AG10803 (cell line): ENCODE measurements at regions not wholly inside any gene's neighbourhood (a gene's known extent, or its start where the extent isn't known, plus 50 kb on each side); places are given as distances from the start of the nearest gene placed in this dataset.

Experiments used
- DNase-seq: peaks from one replicate; pipeline ENCODE4 v3.0.0; 2010; ENCODE audit warnings: low read depth
- H3K4me3 ChIP-seq: 2 replicates; pipeline ENCODE4 v1.5.1; 2011; ENCODE audit warnings: mild to moderate bottlenecking, low read length, control low read depth
- TF ChIP-seq, protein P1 (sequence below): conservative IDR thresholded peaks from 2 replicates; pipeline ENCODE4 v1.5.1; 2011; ENCODE audit warnings: mild to moderate bottlenecking, low read length, control low read depth, inconsistent platforms

DNA sequence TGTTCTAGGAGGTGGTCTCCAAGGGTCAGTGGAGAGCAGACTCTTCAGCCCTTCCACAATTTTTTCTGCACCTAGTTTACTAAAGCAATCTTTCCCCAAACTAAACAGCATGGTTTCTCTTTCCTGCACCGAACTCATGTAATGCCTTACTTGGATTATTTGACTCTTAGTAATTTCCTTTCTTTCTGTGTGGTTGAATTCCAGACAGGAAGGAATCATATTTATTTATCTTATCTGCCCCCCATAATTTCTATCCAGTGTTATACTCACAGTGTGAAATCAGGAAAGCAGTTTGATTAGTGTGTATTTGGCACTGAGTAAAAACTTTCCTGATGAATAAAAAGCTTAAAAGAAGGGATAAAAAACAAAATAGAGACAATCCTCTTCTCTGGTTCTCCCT is 140.3 kb upstream of the STMND1 start:
- DNase-seq, result no peak
- TF ChIP-seq, protein P1, sequence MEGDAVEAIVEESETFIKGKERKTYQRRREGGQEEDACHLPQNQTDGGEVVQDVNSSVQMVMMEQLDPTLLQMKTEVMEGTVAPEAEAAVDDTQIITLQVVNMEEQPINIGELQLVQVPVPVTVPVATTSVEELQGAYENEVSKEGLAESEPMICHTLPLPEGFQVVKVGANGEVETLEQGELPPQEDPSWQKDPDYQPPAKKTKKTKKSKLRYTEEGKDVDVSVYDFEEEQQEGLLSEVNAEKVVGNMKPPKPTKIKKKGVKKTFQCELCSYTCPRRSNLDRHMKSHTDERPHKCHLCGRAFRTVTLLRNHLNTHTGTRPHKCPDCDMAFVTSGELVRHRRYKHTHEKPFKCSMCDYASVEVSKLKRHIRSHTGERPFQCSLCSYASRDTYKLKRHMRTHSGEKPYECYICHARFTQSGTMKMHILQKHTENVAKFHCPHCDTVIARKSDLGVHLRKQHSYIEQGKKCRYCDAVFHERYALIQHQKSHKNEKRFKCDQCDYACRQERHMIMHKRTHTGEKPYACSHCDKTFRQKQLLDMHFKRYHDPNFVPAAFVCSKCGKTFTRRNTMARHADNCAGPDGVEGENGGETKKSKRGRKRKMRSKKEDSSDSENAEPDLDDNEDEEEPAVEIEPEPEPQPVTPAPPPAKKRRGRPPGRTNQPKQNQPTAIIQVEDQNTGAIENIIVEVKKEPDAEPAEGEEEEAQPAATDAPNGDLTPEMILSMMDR, result no peak
- no peak overlapping the region for H3K4me3 ChIP-seq

DNA sequence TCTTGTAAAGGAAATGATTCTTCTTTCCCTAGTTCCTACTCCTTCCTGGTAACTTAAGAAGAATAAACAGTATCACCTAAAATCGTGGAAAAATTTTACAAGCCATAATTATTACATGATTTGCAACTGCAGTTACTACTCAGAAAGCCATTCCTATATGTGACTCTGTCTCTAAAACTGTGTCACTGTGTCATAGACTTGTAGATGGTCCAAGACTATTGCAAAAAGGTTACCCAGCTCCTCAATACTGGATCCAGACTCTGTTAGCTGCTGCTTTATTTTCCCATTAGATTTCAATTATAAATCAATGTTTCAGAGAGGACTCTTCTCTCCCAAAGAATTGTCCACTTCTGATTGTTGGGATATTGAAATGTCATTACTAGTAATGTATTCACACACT is 142.1 kb upstream of the STMND1 start:
- no peak for DNase-seq
- TF ChIP-seq, protein P1, result no peak
- H3K4me3 ChIP-seq, result no peak overlapping the region

DNA sequence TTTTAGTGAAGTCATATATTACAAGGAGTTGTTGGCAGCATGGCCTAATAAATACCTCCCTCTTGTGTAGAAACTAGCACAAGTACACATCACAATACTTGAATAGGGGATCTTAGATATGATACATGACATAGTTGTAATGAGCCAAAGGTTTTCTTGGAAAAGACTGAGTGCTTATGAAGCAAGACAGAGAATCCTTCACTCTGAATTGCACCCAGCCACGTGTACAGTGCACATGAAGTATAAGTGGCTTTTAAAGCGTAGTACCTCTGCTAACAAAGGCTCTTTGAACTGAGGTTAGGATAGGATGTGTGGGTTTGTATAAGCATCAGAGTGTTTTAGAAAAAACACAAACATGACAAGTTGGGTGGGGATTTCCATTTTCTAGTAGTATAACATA is 145.5 kb upstream of the STMND1 start:
- no peak overlapping the region for H3K4me3 ChIP-seq
- TF ChIP-seq, protein P1, result no peak
- DNase-seq, result no peak

DNA sequence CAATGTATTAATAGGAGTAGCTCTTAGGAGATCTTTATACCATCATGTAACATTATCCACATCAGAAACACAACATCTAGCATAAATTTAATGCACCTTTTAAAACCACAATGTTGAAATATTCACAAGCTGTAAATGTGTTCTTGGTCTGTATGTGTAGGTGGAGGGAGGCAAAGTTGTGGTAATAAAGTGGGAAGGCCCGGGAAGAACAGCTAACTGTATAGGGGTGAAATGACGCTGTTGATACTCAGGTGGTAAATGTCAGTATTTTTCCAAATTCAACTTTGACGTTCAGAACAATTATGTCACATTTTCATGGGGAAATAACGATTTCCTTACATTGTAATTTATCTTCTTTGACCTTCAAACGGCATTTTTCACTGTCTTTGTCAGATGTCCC is 146.0 kb upstream of the STMND1 start:
- DNase-seq, result no peak
- H3K4me3 ChIP-seq, result no peak overlapping the region
- TF ChIP-seq, protein P1, result no peak

DNA sequence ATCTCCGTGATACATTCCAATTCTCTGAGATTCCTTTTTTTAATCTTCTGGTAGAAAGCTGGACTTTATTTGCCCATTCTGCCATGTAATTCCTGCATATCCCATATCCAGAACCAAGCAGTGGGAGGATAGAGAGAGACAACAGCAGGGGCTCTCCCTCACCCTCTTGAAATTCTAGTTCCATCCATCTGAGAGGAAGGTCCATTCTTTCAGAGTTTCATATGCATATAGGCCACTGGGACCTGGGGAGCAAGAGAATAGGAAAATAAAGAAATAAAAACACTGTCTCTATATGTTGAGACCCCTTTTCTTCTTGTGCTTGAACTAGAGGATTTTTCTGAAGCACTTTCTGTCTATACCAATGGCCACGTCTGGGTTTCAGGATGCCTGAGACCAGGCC is 147.9 kb upstream of the STMND1 start:
- H3K4me3 ChIP-seq, result no peak overlapping the region
- DNase-seq, result no peak
- TF ChIP-seq, protein P1, result no peak

DNA sequence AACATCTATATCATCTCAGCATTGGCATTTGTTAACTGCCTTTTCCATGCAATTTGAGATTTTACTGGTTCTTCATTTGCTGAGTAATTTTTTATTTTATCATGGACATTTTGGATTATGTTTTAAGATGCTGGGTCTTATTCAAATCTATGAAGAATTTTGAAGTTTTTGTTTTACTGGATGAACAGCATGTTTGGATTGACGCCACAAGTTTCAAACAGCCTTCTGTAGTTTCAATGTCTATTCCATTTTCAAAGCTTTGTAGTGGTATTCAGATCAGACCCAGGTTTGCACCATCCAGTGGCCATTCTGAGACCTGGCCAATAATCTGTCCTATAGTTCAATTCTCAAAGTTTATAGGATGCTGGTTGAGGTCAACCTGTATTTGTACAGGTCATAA is 148.4 kb upstream of the STMND1 start:
- no peak for DNase-seq
- TF ChIP-seq, protein P1, result no peak
- H3K4me3 ChIP-seq, result no peak overlapping the region

DNA sequence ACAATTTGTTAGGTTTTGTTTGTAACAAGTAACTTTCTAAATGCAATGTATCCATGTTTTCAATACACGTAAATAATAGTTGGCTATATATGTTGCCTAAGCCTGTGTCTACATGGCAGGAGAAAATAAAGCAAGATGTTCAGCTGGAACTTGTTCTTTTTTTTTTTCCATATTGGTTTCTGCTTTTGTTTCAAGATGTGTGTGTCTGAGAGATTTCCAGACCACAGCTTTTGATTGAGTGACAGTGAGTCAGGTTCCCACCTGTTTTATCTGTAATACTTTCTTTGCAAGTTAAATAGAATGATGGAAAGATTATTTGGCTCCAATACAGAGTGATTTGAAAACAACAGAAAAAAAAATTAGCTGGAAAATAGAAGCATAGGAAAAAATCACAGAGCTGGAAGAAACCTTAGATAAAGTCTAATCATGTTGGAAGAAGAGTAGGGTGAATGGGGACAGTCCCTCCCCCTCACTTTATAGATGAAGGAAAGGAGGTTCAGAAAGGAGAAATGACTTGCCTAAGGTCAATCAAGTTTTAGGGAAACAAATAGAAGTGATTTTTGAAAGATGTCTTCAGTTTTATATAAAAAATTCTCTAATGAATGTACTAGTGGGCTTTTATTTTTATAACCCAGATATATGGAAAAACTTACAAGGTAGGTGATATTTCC is 150.9 kb upstream of the STMND1 start:
- TF ChIP-seq, protein P1, result no peak
- no peak overlapping the region for H3K4me3 ChIP-seq
- no peak for DNase-seq
